ENCODE measurements at regions not wholly inside any gene's neighbourhood (a gene's known extent, or its start where the extent isn't known, plus 50 kb on each side); places are given as distances from the start of the nearest gene placed in this dataset.

DNA sequence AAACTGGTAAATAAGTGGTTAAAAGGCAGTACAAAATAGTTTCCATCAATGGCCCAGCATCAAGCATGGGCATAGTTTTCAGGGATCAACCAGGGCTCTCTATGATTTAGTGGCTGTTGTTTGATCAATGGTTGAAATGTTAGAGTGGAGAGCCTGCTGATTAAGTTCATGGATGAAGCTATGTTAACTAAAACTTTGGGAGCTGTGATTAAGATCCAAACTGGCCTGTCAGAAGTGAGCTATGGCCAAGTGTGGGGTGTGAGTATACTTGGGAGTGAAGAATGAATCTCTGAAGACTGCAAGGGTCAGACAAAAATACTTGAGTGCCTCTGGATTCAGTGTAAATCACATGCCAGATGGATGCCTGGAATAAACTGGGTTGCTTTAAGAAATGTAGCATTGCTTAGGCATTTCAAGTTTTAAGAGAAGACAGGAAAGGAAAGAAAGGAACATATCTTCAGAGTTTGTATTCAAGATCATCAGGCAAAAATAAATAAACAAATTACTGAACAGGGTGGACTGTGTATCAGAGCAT lies 422.2 kb upstream of the ADAMTS9 start:
- no peak for DNase-seq (ENCODE audit: extremely low spot score)
- ChIA-PET POLR2A (no interaction called here), CTCF (interaction anchor here (2.2 kb wide), 1 partner anchor 9 kb away, joined by 9 read pairs; no protein-coding TSS in a partner anchor)
- TF ChIP-seq, protein P1, sequence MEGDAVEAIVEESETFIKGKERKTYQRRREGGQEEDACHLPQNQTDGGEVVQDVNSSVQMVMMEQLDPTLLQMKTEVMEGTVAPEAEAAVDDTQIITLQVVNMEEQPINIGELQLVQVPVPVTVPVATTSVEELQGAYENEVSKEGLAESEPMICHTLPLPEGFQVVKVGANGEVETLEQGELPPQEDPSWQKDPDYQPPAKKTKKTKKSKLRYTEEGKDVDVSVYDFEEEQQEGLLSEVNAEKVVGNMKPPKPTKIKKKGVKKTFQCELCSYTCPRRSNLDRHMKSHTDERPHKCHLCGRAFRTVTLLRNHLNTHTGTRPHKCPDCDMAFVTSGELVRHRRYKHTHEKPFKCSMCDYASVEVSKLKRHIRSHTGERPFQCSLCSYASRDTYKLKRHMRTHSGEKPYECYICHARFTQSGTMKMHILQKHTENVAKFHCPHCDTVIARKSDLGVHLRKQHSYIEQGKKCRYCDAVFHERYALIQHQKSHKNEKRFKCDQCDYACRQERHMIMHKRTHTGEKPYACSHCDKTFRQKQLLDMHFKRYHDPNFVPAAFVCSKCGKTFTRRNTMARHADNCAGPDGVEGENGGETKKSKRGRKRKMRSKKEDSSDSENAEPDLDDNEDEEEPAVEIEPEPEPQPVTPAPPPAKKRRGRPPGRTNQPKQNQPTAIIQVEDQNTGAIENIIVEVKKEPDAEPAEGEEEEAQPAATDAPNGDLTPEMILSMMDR (IDR thresholded peaks at IDR 0.05; ENCODE audit: control extremely low read depth, extremely low read depth, low read depth, missing control alignments) = no peak

DNA sequence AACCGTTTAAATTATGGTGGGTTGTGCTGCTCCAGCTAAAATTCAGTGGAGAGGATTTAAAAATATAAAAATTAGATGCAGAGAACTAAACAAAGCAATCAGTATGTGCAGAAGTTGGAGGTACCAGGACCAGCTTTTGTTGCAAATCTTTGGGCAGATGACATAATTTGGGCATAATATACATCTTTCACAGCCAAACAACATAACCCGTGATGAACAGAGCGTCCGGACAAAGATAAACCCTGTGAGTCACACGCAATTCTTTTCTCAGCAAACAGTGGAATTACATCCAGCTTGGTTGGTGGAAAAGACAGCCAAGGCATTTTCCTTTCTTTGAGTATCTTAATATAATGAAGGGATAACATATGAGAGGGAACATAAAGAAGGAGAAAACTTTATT lies 419.4 kb upstream of the ADAMTS9 start:
- CTCF ChIA-PET = no interaction called here
- DNase-seq (ENCODE audit: extremely low spot score) = no peak

DNA sequence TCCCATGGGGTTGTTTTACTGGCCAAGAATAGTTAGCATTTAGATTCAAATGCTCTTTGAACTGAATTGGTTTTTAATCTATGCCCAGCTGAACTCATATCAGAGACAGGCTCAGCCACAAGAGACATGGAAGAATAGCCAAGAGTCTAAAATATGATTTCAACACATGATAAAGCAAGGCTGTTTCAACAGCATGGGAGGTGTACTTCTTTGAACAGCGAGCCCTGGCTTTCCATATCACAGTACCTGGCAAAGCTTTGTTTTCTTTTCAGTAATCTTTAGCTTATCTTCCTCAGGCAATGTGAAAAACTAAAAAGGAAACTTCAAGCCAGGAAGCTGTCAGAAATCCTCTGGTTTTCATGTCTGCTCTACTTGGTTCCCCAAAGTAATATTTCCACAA lies 413.6 kb upstream of the ADAMTS9 start:
- ChIA-PET CTCF (interaction anchor here (0.9 to 2.3 kb wide), 4 partner anchors 8 to 73 kb away, joined by 3 to 9 read pairs (median 4); no protein-coding TSS in a partner anchor), POLR2A (interaction anchor here (0.7 kb wide), 1 partner anchor 1304 kb away, joined by 3 read pairs; no protein-coding TSS in a partner anchor)
- no peak for DNase-seq (ENCODE audit: extremely low spot score)

More for the DNA sequence above, 419.4 kb upstream of the ADAMTS9 start:
- POLR2A ChIA-PET = no interaction called here
- TF ChIP-seq, protein P1 (IDR thresholded peaks at IDR 0.05; ENCODE audit: control extremely low read depth, extremely low read depth, low read depth, missing control alignments) = no peak

DNA sequence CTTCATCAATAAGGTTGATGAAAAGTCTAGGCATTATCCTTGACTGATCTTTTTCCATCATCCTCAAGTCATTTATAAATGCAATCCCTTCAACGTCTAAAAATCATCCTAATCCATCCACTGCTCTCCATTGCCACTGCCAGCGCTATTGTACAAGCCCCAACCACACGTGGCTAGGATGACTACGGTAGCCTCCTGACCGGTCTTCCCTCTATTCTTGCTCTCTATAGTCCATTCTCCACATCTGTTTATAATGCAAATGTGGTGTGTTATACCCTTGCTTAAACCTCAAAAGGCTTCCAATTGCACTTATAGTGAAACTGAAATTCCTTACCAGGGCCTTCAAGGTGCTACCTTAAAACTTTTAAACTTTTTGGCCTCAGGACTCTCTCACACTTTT lies 410.6 kb upstream of the ADAMTS9 start:
- no peak for DNase-seq (ENCODE audit: extremely low spot score)
- ChIA-PET POLR2A (no interaction called here), CTCF (interaction anchor here (1.0 kb wide), 1 partner anchor 10 kb away, joined by 3 read pairs; no protein-coding TSS in a partner anchor)
- TF ChIP-seq, protein P1 (IDR thresholded peaks at IDR 0.05; ENCODE audit: control extremely low read depth, extremely low read depth, low read depth, missing control alignments) = no peak

More for the DNA sequence above, 413.6 kb upstream of the ADAMTS9 start:
- TF ChIP-seq, protein P1 (IDR thresholded peaks at IDR 0.05; ENCODE audit: control extremely low read depth, extremely low read depth, low read depth, missing control alignments) = no peak

DNA sequence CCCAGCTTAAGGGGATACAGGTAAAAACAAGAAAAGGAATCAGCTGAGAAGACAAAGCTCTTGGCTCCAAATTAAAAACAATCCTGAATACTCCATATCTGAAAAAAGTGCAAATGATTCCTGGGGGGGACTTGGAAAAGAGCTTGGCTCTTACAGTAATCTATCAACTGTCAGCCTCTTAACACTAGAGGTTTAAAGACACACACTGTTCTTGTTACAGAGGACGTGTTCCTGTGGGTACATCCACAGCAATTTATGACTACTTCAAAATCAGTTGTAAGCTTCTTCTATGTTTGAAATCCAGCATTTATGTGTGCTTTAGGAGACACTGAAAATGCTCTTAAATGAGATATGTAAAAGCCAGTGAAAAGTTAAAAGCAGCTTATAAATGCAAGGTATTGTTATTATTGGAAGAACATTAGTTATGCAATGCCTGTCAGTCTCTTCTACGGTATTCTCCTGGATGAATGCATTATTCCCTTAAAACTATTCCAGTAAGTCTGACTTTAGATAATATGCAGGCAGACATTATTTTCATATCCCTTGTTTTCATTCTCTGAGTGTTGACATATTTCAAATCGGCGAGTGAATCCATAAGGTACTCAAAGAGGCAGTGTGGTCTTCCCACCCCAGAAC lies 408.4 kb upstream of the ADAMTS9 start:
- ChIA-PET POLR2A (no interaction called here), CTCF (interaction anchor here (2.1 kb wide), 1 partner anchor 9 kb away, joined by 12 read pairs; no protein-coding TSS in a partner anchor)
- DNase-seq (ENCODE audit: extremely low spot score) = no peak
- TF ChIP-seq, protein P1 (IDR thresholded peaks at IDR 0.05; ENCODE audit: control extremely low read depth, extremely low read depth, low read depth, missing control alignments) = no peak

DNA sequence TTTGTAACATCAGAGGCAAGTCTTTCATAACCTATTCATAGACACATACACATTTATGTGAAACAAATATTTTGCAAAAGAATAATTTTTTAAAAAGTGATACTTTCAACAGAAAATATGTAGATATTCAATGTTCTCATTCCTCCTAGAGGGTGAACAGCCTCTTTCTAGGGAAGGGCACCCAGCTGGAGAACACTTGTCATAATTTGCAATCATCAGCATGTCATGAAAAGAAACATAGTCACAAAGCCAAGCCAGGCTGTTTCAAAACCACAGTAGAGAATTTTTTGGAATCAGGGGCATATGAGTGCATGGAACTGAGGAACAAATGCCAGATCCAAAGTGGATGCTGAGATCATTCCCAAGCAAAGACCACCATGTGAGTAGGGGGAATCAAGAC lies 406.9 kb upstream of the ADAMTS9 start:
- ChIA-PET CTCF (no interaction called here), POLR2A (no interaction called here)
- no peak for DNase-seq (ENCODE audit: extremely low spot score)
- TF ChIP-seq, protein P1 (IDR thresholded peaks at IDR 0.05; ENCODE audit: control extremely low read depth, extremely low read depth, low read depth, missing control alignments) = no peak

All from GM10248 (cell line).